ENCODE measurements at regions not wholly inside any gene's neighbourhood (a gene's known extent, or its start where the extent isn't known, plus 50 kb on each side); places are given as distances from the start of the nearest gene placed in this dataset.
A peak's percentile ranks its signal among the peaks of the same experiment; 100 is the strongest.

DNA sequence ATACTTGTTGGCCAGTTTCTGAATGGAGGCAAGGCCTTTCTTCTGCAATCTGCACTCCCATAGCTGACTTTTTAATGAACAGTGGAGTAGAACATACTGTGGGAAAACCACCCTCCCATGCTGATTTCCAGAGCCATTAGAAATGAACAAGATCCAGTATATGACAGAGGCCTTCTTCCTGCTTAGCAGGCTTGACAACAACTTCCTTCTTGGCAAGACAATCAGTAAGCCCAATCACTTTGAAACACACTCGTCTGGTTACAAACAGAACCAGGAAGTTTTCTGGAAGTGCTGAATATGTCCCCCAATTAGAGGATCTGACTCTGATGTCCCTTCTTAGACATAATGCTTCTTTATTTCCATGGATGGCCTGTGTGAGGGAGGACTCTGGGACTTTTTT, 103.4 kb downstream of the SAMD9 start:
- TF ChIP-seq, protein P1, sequence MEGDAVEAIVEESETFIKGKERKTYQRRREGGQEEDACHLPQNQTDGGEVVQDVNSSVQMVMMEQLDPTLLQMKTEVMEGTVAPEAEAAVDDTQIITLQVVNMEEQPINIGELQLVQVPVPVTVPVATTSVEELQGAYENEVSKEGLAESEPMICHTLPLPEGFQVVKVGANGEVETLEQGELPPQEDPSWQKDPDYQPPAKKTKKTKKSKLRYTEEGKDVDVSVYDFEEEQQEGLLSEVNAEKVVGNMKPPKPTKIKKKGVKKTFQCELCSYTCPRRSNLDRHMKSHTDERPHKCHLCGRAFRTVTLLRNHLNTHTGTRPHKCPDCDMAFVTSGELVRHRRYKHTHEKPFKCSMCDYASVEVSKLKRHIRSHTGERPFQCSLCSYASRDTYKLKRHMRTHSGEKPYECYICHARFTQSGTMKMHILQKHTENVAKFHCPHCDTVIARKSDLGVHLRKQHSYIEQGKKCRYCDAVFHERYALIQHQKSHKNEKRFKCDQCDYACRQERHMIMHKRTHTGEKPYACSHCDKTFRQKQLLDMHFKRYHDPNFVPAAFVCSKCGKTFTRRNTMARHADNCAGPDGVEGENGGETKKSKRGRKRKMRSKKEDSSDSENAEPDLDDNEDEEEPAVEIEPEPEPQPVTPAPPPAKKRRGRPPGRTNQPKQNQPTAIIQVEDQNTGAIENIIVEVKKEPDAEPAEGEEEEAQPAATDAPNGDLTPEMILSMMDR (IDR thresholded peaks at IDR 0.05; ENCODE audit: insufficient read depth, low read length, missing control alignments): no peak
- H3K4me3 ChIP-seq (ENCODE audit: low read depth, low read length): no peak overlapping the region
- POLR2A ChIA-PET: no interaction called here
- CTCF ChIA-PET: interaction anchor here (2.4 kb wide), 1 partner anchor 29 kb away, joined by 7 read pairs; no protein-coding TSS in a partner anchor
- no peak for DNase-seq (ENCODE audit: low read depth, low spot score)

DNA sequence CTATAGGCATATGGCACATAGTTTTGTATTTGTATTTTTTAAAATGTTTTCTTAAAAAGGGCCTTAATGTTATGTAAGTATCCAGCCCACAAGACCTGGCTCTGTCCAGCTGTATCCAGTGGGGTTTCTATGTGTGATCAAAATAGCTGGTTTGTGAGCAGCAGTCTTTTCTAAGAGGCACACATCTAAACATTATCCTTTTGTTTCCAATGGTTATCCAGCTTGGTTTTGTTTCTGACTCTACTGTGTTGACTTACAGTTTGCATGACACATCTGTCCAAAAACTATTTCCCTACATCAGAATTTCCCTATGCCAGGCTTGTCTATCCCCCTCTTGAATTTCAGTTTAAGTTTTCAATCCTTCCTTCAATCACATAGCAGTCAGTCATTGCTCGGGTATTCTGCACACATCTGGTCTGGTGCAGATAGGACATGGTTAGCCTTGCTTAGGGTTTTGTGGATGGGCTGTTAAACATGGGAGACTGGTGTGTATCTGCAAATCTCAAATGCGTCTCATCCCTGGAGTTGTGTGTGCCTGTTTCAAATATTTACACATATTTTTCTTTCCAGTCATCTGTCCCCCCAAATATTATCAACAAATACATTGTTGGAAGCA, 104.2 kb downstream of the SAMD9 start:
- ChIA-PET CTCF (interaction anchor here (2.4 kb wide), 1 partner anchor 30 kb away, joined by 7 read pairs; no protein-coding TSS in a partner anchor), POLR2A (interaction anchor here (0.9 kb wide), 1 partner anchor 31 kb away, joined by 5 read pairs; no protein-coding TSS in a partner anchor)
- TF ChIP-seq, protein P1 (IDR thresholded peaks at IDR 0.05; ENCODE audit: insufficient read depth, low read length, missing control alignments): no peak
- no peak for DNase-seq (ENCODE audit: low read depth, low spot score)
- no peak overlapping the region for H3K4me3 ChIP-seq (ENCODE audit: low read depth, low read length)

DNA sequence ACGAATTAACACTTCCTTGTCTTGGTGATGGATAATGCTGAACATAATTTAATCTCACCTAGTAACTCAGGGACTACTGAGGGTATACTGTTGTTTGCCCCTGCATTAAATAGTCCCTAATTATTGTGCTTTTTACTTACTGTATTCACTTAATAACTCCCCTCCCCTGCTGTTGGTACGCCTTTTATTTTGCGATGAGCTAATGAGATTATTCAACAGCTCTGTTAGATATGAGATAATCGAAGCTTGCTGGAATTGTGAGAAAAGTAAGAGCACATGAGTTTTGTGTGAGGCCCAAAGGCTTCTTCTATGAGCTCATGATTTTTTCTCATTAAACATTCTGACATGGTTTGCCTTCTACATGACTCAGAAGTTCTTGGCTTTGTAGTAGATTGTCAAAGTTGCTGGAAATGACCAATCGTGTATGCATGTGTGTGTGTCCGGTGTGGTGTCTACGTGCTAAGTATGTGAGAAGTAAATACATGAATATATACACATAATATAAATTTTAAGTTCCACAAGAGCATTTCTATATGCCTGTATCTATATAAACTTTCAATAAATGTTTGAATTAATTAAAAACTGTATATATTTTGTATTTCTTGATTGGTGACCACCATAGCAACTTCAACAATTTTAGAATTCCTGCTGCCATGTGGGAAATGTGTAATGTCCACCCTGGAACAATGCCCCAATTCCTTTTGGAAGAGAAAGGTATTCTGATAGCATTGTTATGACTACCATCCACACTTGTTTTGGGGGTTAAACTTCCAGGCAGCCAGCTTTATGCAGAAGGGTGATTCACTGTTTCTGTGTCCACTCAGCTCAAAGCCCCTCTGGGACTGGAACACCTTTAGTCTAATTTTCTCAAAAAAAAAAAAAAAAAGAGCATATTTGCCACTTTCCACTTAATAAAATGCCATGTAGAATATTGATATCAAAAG, 106.2 kb downstream of the SAMD9 start:
- POLR2A ChIA-PET: interaction anchor here (0.6 to 1.8 kb wide), 5 partner anchors 15 to 271 kb away, joined by 3 to 6 read pairs (median 3); partner anchors contain the start of gene CDK6

DNA sequence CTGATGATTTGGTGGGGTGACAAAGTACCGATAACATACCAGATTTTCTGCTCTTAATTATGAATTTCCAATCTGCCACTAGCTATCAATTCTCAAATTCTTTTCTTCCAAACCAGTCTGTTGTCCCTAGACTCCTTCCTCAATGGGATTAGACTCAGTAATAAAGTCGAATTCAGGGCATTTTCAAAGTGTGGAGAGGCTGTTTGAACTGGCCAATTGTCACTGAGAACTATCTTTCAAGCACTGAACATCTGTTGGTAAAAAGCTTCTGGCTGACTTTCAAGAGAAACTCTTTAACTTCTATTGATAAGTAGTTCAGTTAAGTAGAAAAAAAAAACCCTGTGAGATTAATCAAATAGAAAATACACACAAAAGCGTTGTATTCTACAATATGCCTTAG, 108.9 kb downstream of the SAMD9 start:
- H3K4me3 ChIP-seq (ENCODE audit: low read depth, low read length): no peak overlapping the region
- no peak for DNase-seq (ENCODE audit: low read depth, low spot score)
- ChIA-PET CTCF (no interaction called here), POLR2A (no interaction called here)
- TF ChIP-seq, protein P1 (IDR thresholded peaks at IDR 0.05; ENCODE audit: insufficient read depth, low read length, missing control alignments): no peak

More for the DNA sequence above, 106.2 kb downstream of the SAMD9 start:
- peak; percentile 95 for DNase-seq (ENCODE audit: low read depth, low spot score)
- TF ChIP-seq, protein P1 (IDR thresholded peaks at IDR 0.05; ENCODE audit: insufficient read depth, low read length, missing control alignments): no peak
- H3K4me3 ChIP-seq (ENCODE audit: low read depth, low read length): no peak overlapping the region
- CTCF ChIA-PET: interaction anchor here (1.6 to 1.8 kb wide), 2 partner anchors 24 to 179 kb away, joined by 4 to 8 read pairs; no protein-coding TSS in a partner anchor

DNA sequence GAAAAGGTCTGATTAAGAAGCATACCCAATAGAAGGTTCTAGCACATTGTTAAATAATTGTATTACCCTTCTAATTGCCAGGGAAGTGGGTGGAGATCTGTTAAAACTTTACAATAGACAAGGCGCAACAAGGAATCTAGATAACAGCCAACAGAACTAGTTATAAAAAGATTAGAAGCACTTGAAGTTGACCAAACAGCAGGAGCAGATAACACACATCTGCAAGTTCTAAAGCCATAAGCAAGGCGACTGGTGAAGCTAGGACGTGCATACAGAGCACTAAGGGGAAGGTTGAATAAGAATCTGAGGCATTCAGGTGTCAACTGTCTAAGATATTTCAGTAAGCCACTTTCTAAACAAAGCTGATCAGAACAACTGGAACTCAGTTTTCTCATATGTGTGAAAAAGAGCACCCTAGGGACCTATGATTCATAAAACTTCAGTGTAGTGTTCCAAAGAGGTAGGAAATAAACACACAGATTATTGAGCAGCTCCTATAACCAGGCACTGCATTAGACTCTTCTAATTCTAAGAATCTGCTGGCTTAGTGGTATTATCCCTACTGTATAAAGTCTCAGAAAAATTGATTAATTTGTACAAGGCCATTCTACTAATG, 111.2 kb downstream of the SAMD9 start:
- ChIA-PET CTCF (no interaction called here), POLR2A (no interaction called here)
- TF ChIP-seq, protein P1 (IDR thresholded peaks at IDR 0.05; ENCODE audit: insufficient read depth, low read length, missing control alignments): no peak
- no peak overlapping the region for H3K4me3 ChIP-seq (ENCODE audit: low read depth, low read length)
- no peak for DNase-seq (ENCODE audit: low read depth, low spot score)
